ENCODE measurements at regions not wholly inside any gene's neighbourhood (a gene's known extent, or its start where the extent isn't known, plus 50 kb on each side); places are given as distances from the start of the nearest gene placed in this dataset.

- no peak for TF ChIP-seq EZH2 (IDR thresholded peaks at IDR 0.05; ENCODE audit: insufficient read depth, poor library complexity, severe bottlenecking)
- no peak for TF ChIP-seq EZH2phosphoT487 (IDR thresholded peaks at IDR 0.05; ENCODE audit: insufficient read depth, low read depth)
Measured at GRCh38 chr16:60407606-60408005, 1628.6 kb downstream of the CDH8 start.
